ENCODE measurements at regions not wholly inside any gene's neighbourhood (a gene's known extent, or its start where the extent isn't known, plus 50 kb on each side); places are given as distances from the start of the nearest gene placed in this dataset.

GRCh38 chr12:88970740-88971139 lies 381.6 kb downstream of the DUSP6 start:
- POLR2A ChIA-PET, result no interaction called here
- no peak for TF ChIP-seq CTCF (IDR thresholded peaks at IDR 0.05; ENCODE audit: control extremely low read depth, extremely low read depth, low read depth, missing control alignments)
- no peak for DNase-seq (ENCODE audit: extremely low spot score)
- CTCF ChIA-PET, result interaction anchor here (1.9 kb wide), 1 partner anchor 12 kb away, joined by 8 read pairs; no protein-coding TSS in a partner anchor

- no peak for DNase-seq (ENCODE audit: extremely low spot score)
- ChIA-PET POLR2A (no interaction called here), CTCF (interaction anchor here (1.5 kb wide), 1 partner anchor 10 kb away, joined by 3 read pairs; no protein-coding TSS in a partner anchor)
- TF ChIP-seq CTCF (IDR thresholded peaks at IDR 0.05; ENCODE audit: control extremely low read depth, extremely low read depth, low read depth, missing control alignments), result no peak
Observed at GRCh38 chr12:88969127-88969526, 383.2 kb downstream of the DUSP6 start.

- DNase-seq (ENCODE audit: extremely low spot score), result no peak
- ChIA-PET CTCF (interaction anchor here (1.0 to 2.7 kb wide), 3 partner anchors 10 to 64 kb away, joined by 3 to 11 read pairs (median 3); no protein-coding TSS in a partner anchor), POLR2A (no interaction called here)
- no peak for TF ChIP-seq CTCF (IDR thresholded peaks at IDR 0.05; ENCODE audit: control extremely low read depth, extremely low read depth, low read depth, missing control alignments)
Observed at GRCh38 chr12:88960213-88960878, 380.1 kb upstream of the KITLG start.

GRCh38 chr12:88958946-88959345 lies 378.7 kb upstream of the KITLG start:
- ChIA-PET POLR2A (no interaction called here), CTCF (interaction anchor here (1.1 to 2.7 kb wide), 4 partner anchors 8 to 12 kb away, joined by 3 to 11 read pairs (median 6); no protein-coding TSS in a partner anchor)
- no peak for TF ChIP-seq CTCF (IDR thresholded peaks at IDR 0.05; ENCODE audit: control extremely low read depth, extremely low read depth, low read depth, missing control alignments)
- DNase-seq (ENCODE audit: extremely low spot score), result no peak

GRCh38 chr12:88958153-88958552 lies 377.9 kb upstream of the KITLG start:
- no peak for DNase-seq (ENCODE audit: extremely low spot score)
- TF ChIP-seq CTCF (IDR thresholded peaks at IDR 0.05; ENCODE audit: control extremely low read depth, extremely low read depth, low read depth, missing control alignments), result no peak
- CTCF ChIA-PET, result interaction anchor here (0.8 to 2.3 kb wide), 2 partner anchors 12 to 16 kb away, joined by 3 to 8 read pairs; no protein-coding TSS in a partner anchor
- POLR2A ChIA-PET, result no interaction called here

GRCh38 chr12:88957358-88957757 lies 377.1 kb upstream of the KITLG start:
- TF ChIP-seq CTCF (IDR thresholded peaks at IDR 0.05; ENCODE audit: control extremely low read depth, extremely low read depth, low read depth, missing control alignments), result no peak
- POLR2A ChIA-PET, result no interaction called here
- CTCF ChIA-PET, result interaction anchor here (2.3 kb wide), 1 partner anchor 13 kb away, joined by 8 read pairs; no protein-coding TSS in a partner anchor
- DNase-seq (ENCODE audit: extremely low spot score), result no peak
